PC-3 (cell line): ENCODE measurements at regions not wholly inside any gene's neighbourhood (a gene's known extent, or its start where the extent isn't known, plus 50 kb on each side); places are given as distances from the start of the nearest gene placed in this dataset.

Experiments used
- ATAC-seq: fragments of 200-7000 bp; cut with Tn5 transposase; 2 replicates; pipeline ENCODE4 v1.9.1; 2020; ENCODE audit warnings: mild to moderate bottlenecking, moderate library complexity
- BruUV-seq: library from RNA; stranded (reverse); fragments of 400-500 nt; replicated peaks from 2 replicates; lab custom pipeline; 2021; lab: Mats Ljungman, UMichigan
- CTCF ChIA-PET: fragments of 300-600 bp; sonication (Branson Sonifier 250); formaldehyde crosslinking; loops from one replicate; lab custom pipeline; 2022; ENCODE audit warnings: antibody characterized with exemption; lab: Charles Lee
- POLR2A ChIA-PET: fragments of 300-600 bp; sonication (Branson Sonifier 250); formaldehyde crosslinking; loops from one replicate; lab custom pipeline; 2022; ENCODE audit warnings: antibody characterized with exemption; ENCODE audit not compliant: unreplicated experiment; lab: Charles Lee
- DNase-seq: peaks from one replicate; pipeline ENCODE4 v3.0.0-alpha.2; 2015
- H2AFZ ChIP-seq: fragments of 300-600 bp; sonication (generic); 2 replicates; pipeline ENCODE4 v1.6.0; 2016; ENCODE audit warnings: antibody characterized with exemption, low read length
- H3F3A ChIP-seq: fragments of 300-600 bp; sonication (generic); one replicate; pipeline ENCODE4 v1.6.0; 2017; ENCODE audit warnings: antibody characterized with exemption, low read length, control low read depth, mild to moderate bottlenecking; ENCODE audit not compliant: unreplicated experiment
- H3K27ac ChIP-seq: fragments of 300-600 bp; sonication (generic); 2 replicates; pipeline ENCODE4 v1.5.1; 2016; ENCODE audit warnings: mild to moderate bottlenecking, low read length
- H3K27me3 ChIP-seq: fragments of 300-600 bp; sonication (generic); 2 replicates; pipeline ENCODE4 v1.6.1; 2016; ENCODE audit warnings: low read length, mixed read lengths
- H3K36me3 ChIP-seq: fragments of 300-600 bp; sonication (generic); 2 replicates; pipeline ENCODE4 v1.6.1; 2016; ENCODE audit warnings: low read depth, mixed run types, low read length, mixed read lengths
- H3K4me1 ChIP-seq: fragments of 300-600 bp; sonication (generic); 2 replicates; pipeline ENCODE4 v1.5.1; 2016; ENCODE audit warnings: low read length; ENCODE audit not compliant: insufficient read depth
- H3K4me2 ChIP-seq: fragments of 300-600 bp; sonication (generic); 2 replicates; pipeline ENCODE4 v1.6.0; 2016; ENCODE audit warnings: low read length
- H3K4me3 ChIP-seq: fragments of 300-600 bp; sonication (generic); 2 replicates; pipeline ENCODE4 v1.5.1; 2016; ENCODE audit warnings: mild to moderate bottlenecking, low read length, mixed read lengths
- H3K79me2 ChIP-seq: fragments of 300-600 bp; sonication (generic); 2 replicates; pipeline ENCODE4 v1.6.1; 2017; ENCODE audit warnings: low read length, mixed read lengths
- H3K9ac ChIP-seq: fragments of 300-600 bp; sonication (generic); 2 replicates; pipeline ENCODE4 v1.6.0; 2016; ENCODE audit warnings: mild to moderate bottlenecking, low read length
- H3K9me2 ChIP-seq: fragments of 300-600 bp; sonication (generic); replicated peaks from 2 replicates; pipeline ENCODE4 v1.6.1; 2016; ENCODE audit warnings: mixed run types, low read length, mixed read lengths
- H3K9me3 ChIP-seq: fragments of 300-600 bp; sonication (generic); 2 replicates; pipeline ENCODE4 v1.6.1; 2016; ENCODE audit warnings: low read length, mixed read lengths
- H4K20me1 ChIP-seq: fragments of 300-600 bp; sonication (generic); 2 replicates; pipeline ENCODE4 v1.6.1; 2016; ENCODE audit warnings: low read length, mixed read lengths
- EZH2 ChIP-seq: fragments of 300-600 bp; sonication (generic); IDR thresholded peaks from one replicate; pipeline ENCODE4 v1.6.1; 2017; ENCODE audit warnings: antibody characterized with exemption, mild to moderate bottlenecking, low read length; ENCODE audit not compliant: unreplicated experiment
- EZH2phosphoT487 ChIP-seq: fragments of 300-600 bp; sonication (generic); IDR thresholded peaks from 2 replicates; pipeline ENCODE4 v1.6.1; 2018; ENCODE audit warnings: mild to moderate bottlenecking, antibody characterized with exemption, low read length, borderline replicate concordance
- intact Hi-C: fragments of 100-400 bp; cut with micrococcal nuclease; formaldehyde crosslinking; loops from 2 replicates; pipeline ENCODE4 v1.9.0; 2023
- TF ChIP-seq, protein P1 (sequence below): fragments of 300-600 bp; sonication (generic); conservative IDR thresholded peaks from 2 replicates; pipeline ENCODE4 v1.5.1; 2017; ENCODE audit warnings: antibody characterized with exemption, low read depth, mild to moderate bottlenecking, low read length

DNA sequence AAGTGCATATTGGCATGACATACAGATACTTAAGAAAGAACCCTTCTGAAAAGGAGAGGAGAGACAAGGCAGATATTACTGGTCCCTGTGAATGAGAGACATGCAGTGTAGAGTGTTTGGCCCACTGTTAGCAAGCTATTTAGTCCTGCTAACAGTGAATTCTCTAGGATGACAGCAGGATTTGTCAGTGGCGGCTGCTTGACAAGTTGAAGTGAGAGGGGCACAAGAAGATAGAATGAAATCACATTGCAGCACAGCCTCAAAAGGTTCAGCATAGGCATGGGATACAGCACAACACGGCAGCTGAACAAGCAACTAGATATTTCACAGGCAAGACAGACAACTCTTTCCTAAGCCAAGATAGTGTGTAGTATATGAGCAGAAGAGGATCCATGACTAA, 407.9 kb downstream of the PLA2G4A start:
- no peak overlapping the region for H3K4me3 ChIP-seq
- ATAC-seq = no peak
- no peaks in the 10 kb centered on the region for H3K9me2 ChIP-seq
- H3K4me2 ChIP-seq = no peak overlapping the region
- no peaks in the 10 kb centered on the region for H3F3A ChIP-seq
- POLR2A ChIA-PET = no interaction called here
- H3K27ac ChIP-seq = no peak overlapping the region
- no peak for DNase-seq
- no peak overlapping the region for H2AFZ ChIP-seq
- intact Hi-C loops = no loop called here
- CTCF ChIA-PET = no interaction called here
- TF ChIP-seq, protein P1, sequence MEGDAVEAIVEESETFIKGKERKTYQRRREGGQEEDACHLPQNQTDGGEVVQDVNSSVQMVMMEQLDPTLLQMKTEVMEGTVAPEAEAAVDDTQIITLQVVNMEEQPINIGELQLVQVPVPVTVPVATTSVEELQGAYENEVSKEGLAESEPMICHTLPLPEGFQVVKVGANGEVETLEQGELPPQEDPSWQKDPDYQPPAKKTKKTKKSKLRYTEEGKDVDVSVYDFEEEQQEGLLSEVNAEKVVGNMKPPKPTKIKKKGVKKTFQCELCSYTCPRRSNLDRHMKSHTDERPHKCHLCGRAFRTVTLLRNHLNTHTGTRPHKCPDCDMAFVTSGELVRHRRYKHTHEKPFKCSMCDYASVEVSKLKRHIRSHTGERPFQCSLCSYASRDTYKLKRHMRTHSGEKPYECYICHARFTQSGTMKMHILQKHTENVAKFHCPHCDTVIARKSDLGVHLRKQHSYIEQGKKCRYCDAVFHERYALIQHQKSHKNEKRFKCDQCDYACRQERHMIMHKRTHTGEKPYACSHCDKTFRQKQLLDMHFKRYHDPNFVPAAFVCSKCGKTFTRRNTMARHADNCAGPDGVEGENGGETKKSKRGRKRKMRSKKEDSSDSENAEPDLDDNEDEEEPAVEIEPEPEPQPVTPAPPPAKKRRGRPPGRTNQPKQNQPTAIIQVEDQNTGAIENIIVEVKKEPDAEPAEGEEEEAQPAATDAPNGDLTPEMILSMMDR = no peak
- no peak for TF ChIP-seq EZH2phosphoT487
- no peak for TF ChIP-seq EZH2
- H3K9ac ChIP-seq = no peak overlapping the region
- no peaks in the 10 kb centered on the region for H3K36me3 ChIP-seq
- no peaks in the 10 kb centered on the region for H3K27me3 ChIP-seq
- no peaks in the 10 kb centered on the region for H3K4me1 ChIP-seq
- no TSS peak for BruUV-seq
- H3K9me3 ChIP-seq = no peaks in the 10 kb centered on the region
- no peaks in the 10 kb centered on the region for H4K20me1 ChIP-seq
- H3K79me2 ChIP-seq = no peaks in the 10 kb centered on the region

DNA sequence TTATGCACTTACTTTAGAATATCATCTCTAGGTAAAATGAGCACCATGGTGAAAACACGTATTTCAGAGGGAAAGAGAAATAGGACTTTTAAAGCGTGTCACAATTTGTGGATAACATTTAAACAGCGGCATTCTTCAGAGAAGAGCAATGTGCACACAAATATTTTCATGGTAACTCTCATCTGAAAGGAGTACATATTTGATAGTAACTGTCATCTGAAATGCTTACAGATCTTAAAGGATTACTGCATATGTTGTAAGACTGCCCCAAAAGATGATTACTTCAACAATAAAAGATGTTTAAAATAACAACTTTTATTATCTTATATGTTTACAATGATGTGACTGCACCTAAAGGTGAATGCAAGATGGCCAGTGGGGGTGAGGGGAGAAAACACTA, 408.8 kb downstream of the PLA2G4A start:
- H4K20me1 ChIP-seq = no peaks in the 10 kb centered on the region
- no peaks in the 10 kb centered on the region for H3F3A ChIP-seq
- H3K9ac ChIP-seq = no peak overlapping the region
- ATAC-seq (no peak), DNase-seq (no peak)
- no peak overlapping the region for H3K27ac ChIP-seq
- H3K4me3 ChIP-seq = no peak overlapping the region
- no peaks in the 10 kb centered on the region for H3K9me3 ChIP-seq
- TF ChIP-seq, protein P1 = no peak
- TF ChIP-seq EZH2 (no peak), EZH2phosphoT487 (no peak)
- ChIA-PET CTCF (no interaction called here), POLR2A (no interaction called here)
- no TSS peak for BruUV-seq
- H3K4me1 ChIP-seq = no peaks in the 10 kb centered on the region
- no peaks in the 10 kb centered on the region for H3K9me2 ChIP-seq
- H2AFZ ChIP-seq = no peak overlapping the region
- no peak overlapping the region for H3K4me2 ChIP-seq
- H3K27me3 ChIP-seq = no peaks in the 10 kb centered on the region
- H3K36me3 ChIP-seq = no peaks in the 10 kb centered on the region
- H3K79me2 ChIP-seq = no peaks in the 10 kb centered on the region
- intact Hi-C loops = no loop called here

DNA sequence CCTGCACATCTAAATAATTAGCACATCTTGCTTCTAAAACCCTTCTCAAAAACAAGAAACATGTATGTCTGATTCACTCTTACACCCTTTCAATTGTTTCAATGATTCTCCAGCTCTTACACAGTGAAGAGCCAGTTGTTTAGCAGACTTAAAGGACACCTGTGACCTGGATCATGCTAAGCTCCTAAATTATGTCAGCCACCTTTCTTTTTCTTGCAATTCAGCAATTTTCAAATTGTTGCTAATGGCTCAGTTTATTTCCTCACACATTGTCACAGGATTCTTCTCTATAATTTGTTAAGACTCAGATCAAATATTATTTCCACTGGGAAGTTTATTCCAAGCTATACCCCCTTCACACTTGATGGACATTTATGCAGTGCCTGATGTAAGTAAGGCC, 413.2 kb downstream of the PLA2G4A start:
- Histone ChIP-seq H3K4me1 (no peaks in the 10 kb centered on the region), H3K4me3 (no peak overlapping the region), H3K79me2 (no peaks in the 10 kb centered on the region), H3F3A (no peaks in the 10 kb centered on the region), H3K36me3 (no peaks in the 10 kb centered on the region), H3K9me3 (no peaks in the 10 kb centered on the region), H3K9ac (no peak overlapping the region), H3K27ac (no peak overlapping the region), H4K20me1 (no peaks in the 10 kb centered on the region), H3K27me3 (no peaks in the 10 kb centered on the region), H2AFZ (no peak overlapping the region), H3K9me2 (no peaks in the 10 kb centered on the region), H3K4me2 (no peak overlapping the region)
- ChIA-PET POLR2A (no interaction called here), CTCF (no interaction called here)
- no peak for TF ChIP-seq EZH2phosphoT487
- TF ChIP-seq EZH2 = no peak
- TF ChIP-seq, protein P1 = no peak
- ATAC-seq (no peak), DNase-seq (no peak)
- BruUV-seq = no TSS peak
- intact Hi-C loops = no loop called here
